Erythroblast (primary cell): ENCODE measurements at regions not wholly inside any gene's neighbourhood (a gene's known extent, or its start where the extent isn't known, plus 50 kb on each side); places are given as distances from the start of the nearest gene placed in this dataset.

Experiments
- GATA1 ChIP-seq: IDR thresholded peaks from 2 replicates; pipeline ENCODE4 v1.6.1; 2011; ENCODE audit warnings: low read depth, mild to moderate bottlenecking, control low read depth, low read length, moderate library complexity
- POLR2A ChIP-seq: IDR thresholded peaks from 2 replicates; pipeline ENCODE4 v1.6.1; 2011; ENCODE audit warnings: mild to moderate bottlenecking, low read length

DNA sequence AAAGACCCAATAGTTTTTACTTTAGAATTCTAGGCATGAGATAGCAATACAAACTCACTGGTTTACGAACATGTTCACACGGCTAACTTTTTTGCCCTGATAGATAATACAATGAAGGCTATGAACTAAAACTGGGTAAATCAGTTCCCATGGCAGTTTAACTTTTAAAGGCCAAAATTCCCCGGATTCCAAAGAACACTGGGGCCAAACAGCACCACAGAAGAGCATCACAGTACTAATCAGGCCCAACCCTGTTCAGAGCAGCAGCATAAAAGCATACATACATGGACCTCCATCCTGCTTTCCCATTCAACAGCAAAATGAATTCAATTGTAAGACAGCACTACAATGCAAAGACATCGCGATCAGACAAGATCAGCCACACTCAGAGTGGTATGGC is 540.3 kb upstream of the CCDC54 start:
- TF ChIP-seq POLR2A, result no peak
- TF ChIP-seq GATA1, result no peak
